Stomach (tissue), 4 donors: ENCODE measurements at regions not wholly inside any gene's neighbourhood (a gene's known extent, or its start where the extent isn't known, plus 50 kb on each side); places are given as distances from the start of the nearest gene placed in this dataset.

Experiments
- CTCF ChIP-seq, 7 experiments: fragments of 450-650 bp in 4 of 7; fragments of 200-600 bp in 3 of 7; sonication (generic) in 3 of 7; IDR thresholded peaks; one replicate each; pipeline ENCODE4 v1.5.1; 2016 to 2019; ENCODE audit warnings: antibody characterized with exemption in 7 of 7, control low read depth in 2 of 7, mild to moderate bottlenecking in 1 of 7
- POLR2A ChIP-seq, 4 donors: fragments of 450-650 bp; IDR thresholded peaks; one replicate each; pipeline ENCODE4 v1.6.1; 2016; ENCODE audit warnings: antibody characterized with exemption in 4 of 4, control low read depth in 2 of 4, mild to moderate bottlenecking in 1 of 4, moderate library complexity in 1 of 4
- POLR2AphosphoS5 ChIP-seq, 3 donors: sonication (generic); formaldehyde crosslinking; IDR thresholded peaks; one replicate each; pipeline ENCODE4 v1.6.1; 2016; ENCODE audit warnings: antibody characterized with exemption in 3 of 3

DNA sequence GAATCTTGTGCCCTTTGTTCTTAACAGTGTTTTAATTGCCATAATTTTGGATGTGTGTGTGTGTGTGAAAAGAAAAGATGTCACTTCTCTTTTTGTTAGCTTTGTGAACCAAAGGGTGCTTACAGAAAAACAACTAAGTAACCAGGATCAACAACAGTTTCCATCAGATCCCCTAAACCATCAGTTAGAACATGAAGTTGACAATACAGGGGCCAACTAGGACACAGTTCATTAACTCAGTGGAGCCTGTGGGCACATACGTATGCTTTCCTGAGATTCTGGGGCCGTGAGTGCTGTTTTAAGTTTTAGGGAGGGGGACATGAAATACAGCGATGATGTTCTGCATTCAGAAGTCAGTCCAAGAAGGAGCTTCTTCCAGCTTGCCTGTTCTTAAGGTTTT is 133.6 kb downstream of the TLR5 start:
- TF ChIP-seq CTCF (IDR thresholded peaks at IDR 0.05), result no peak
- no peak for TF ChIP-seq POLR2AphosphoS5 (IDR thresholded peaks at IDR 0.05)
- TF ChIP-seq POLR2A (IDR thresholded peaks at IDR 0.05), result no peak
